ENCODE measurements at regions not wholly inside any gene's neighbourhood (a gene's known extent, or its start where the extent isn't known, plus 50 kb on each side); places are given as distances from the start of the nearest gene placed in this dataset.

DNA sequence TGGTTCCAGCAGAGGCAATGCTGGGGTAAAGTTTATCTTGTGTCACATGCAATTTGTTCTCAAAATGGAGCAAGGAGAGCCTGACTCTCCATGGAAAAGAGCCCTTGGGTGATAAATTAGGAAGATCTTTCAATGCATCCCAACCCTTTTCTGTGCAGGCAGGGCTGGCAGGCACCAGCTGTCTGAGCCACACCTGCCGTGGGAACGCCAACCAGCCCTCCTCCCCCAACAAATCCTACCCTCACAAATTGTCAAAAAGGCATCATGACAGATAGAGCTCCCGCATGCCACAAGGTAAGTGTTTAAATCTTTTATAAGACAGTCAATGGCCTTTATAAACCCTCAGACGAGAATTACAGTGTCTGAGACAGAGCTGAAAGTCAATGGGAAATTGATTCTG lies 418.5 kb upstream of the CDH5 start (continued):
- TF ChIP-seq, protein P1, sequence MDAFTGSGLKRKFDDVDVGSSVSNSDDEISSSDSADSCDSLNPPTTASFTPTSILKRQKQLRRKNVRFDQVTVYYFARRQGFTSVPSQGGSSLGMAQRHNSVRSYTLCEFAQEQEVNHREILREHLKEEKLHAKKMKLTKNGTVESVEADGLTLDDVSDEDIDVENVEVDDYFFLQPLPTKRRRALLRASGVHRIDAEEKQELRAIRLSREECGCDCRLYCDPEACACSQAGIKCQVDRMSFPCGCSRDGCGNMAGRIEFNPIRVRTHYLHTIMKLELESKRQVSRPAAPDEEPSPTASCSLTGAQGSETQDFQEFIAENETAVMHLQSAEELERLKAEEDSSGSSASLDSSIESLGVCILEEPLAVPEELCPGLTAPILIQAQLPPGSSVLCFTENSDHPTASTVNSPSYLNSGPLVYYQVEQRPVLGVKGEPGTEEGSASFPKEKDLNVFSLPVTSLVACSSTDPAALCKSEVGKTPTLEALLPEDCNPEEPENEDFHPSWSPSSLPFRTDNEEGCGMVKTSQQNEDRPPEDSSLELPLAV (CRISPR knock-in tag; conservative IDR thresholded peaks at IDR 0.05; ENCODE audit: low read depth), result no peak
- TF ChIP-seq, protein P2, sequence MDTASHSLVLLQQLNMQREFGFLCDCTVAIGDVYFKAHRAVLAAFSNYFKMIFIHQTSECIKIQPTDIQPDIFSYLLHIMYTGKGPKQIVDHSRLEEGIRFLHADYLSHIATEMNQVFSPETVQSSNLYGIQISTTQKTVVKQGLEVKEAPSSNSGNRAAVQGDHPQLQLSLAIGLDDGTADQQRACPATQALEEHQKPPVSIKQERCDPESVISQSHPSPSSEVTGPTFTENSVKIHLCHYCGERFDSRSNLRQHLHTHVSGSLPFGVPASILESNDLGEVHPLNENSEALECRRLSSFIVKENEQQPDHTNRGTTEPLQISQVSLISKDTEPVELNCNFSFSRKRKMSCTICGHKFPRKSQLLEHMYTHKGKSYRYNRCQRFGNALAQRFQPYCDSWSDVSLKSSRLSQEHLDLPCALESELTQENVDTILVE (CRISPR knock-in tag; IDR thresholded peaks at IDR 0.05), result no peak
- TF ChIP-seq, protein P3, sequence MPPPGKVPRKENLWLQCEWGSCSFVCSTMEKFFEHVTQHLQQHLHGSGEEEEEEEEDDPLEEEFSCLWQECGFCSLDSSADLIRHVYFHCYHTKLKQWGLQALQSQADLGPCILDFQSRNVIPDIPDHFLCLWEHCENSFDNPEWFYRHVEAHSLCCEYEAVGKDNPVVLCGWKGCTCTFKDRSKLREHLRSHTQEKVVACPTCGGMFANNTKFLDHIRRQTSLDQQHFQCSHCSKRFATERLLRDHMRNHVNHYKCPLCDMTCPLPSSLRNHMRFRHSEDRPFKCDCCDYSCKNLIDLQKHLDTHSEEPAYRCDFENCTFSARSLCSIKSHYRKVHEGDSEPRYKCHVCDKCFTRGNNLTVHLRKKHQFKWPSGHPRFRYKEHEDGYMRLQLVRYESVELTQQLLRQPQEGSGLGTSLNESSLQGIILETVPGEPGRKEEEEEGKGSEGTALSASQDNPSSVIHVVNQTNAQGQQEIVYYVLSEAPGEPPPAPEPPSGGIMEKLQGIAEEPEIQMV (CRISPR knock-in tag; IDR thresholded peaks at IDR 0.05; ENCODE audit: low read depth), result no peak
- TF ChIP-seq, protein P4, sequence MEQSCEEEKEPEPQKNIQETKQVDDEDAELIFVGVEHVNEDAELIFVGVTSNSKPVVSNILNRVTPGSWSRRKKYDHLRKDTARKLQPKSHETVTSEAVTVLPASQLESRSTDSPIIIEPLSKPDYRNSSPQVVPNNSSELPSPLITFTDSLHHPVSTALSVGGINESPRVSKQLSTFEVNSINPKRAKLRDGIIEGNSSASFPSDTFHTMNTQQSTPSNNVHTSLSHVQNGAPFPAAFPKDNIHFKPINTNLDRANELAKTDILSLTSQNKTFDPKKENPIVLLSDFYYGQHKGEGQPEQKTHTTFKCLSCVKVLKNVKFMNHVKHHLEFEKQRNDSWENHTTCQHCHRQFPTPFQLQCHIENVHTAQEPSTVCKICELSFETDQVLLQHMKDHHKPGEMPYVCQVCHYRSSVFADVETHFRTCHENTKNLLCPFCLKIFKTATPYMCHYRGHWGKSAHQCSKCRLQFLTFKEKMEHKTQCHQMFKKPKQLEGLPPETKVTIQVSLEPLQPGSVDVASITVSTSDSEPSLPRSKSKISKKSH (CRISPR knock-in tag; IDR thresholded peaks at IDR 0.05; ENCODE audit: borderline replicate concordance), result no peak
- TF ChIP-seq PHB2 (IDR thresholded peaks at IDR 0.05; ENCODE audit: partially characterized antibody), result no peak

DNA sequence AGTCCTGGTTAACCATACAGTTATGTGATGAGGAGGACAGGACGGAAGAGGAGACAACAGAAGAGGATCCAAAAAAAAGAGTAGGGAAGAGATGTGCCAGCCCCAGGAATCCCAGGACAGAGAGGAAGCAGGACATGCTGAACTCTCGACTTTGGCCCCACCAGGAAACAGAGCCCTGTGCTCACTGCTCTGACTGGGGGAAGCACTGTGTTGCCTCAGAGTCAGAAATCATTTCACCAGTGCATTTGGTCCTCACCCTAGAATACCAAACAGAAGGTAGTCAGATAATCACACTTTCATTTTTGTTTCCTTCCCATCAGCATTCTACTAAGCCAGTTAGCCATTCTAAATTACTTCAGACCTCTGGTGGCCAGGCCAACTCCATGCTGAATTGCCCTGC lies 421.0 kb upstream of the CDH5 start:
- no peak overlapping the region for H3K9ac ChIP-seq (ENCODE audit: insufficient read depth, low read depth, low read length)
- in situ Hi-C loops (cut with HindIII; ENCODE audit: extremely low pct_ligation_motif_present, low pct_unique_long_range_greater_than_20kb), result no loop called here
- no peaks in the 10 kb centered on the region for H3K4me1 ChIP-seq (ENCODE audit: insufficient read depth, low read length)
- no peaks in the 10 kb centered on the region for H3K9me3 ChIP-seq (ENCODE audit: low read length)
- ChIA-PET POLR2A (no interaction called here), CTCF (ENCODE audit: low intra/inter-chr PET ratio, low total read pairs) (no interaction called here)
- no peak for FAIRE-seq
- no peak for DNase-seq (ENCODE audit: low spot score)
- H2AFZ ChIP-seq (ENCODE audit: low read length), result no peak overlapping the region
- H3K4me2 ChIP-seq (ENCODE audit: low read depth, low read length), result no peak overlapping the region
- intact Hi-C loops (cut with micrococcal nuclease; ENCODE audit: unreplicated experiment), result no loop called here
- no TSS peak for BruUV-seq (replicated peaks)
- 5% methylated on average over 2 of the region's 2 CpGs for WGBS (ENCODE audit: low lambda C conversion rate)
- H3K4me3 ChIP-seq (replicated peaks in 1 of 3; ENCODE audit: insufficient read depth in 1 of 3, low read depth in 2 of 3, low read length in 3 of 3), result no peak overlapping the region
- no peaks in the 10 kb centered on the region for H3K36me3 ChIP-seq (replicated peaks in 1 of 2; ENCODE audit: control insufficient read depth in 1 of 2, insufficient read depth in 2 of 2, low read length in 2 of 2)
- H3K27ac ChIP-seq (ENCODE audit: extremely low read length, insufficient read depth, low read length), result no peak overlapping the region
- no peaks in the 10 kb centered on the region for H4K20me1 ChIP-seq (ENCODE audit: insufficient read depth, low read length)
- no peaks in the 10 kb centered on the region for H3K27me3 ChIP-seq (ENCODE audit: control insufficient read depth in 1 of 2, insufficient read depth in 2 of 2, low read length in 2 of 2)
- peak; percentile 77 for ATAC-seq
- no peaks in the 10 kb centered on the region for H3K79me2 ChIP-seq (ENCODE audit: insufficient read depth, low read length)
- TF ChIP-seq RXRA (CRISPR knock-in tag; IDR thresholded peaks at IDR 0.05) (no peak), MBD4 (IDR thresholded peaks at IDR 0.05; ENCODE audit: borderline replicate concordance, low read length) (no peak), TBX3 (IDR thresholded peaks at IDR 0.05; ENCODE audit: borderline replicate concordance) (no peak), SMAD1 (CRISPR knock-in tag; IDR thresholded peaks at IDR 0.05; ENCODE audit: borderline replicate concordance, low read depth) (no peak)
- TF ChIP-seq, protein P5, sequence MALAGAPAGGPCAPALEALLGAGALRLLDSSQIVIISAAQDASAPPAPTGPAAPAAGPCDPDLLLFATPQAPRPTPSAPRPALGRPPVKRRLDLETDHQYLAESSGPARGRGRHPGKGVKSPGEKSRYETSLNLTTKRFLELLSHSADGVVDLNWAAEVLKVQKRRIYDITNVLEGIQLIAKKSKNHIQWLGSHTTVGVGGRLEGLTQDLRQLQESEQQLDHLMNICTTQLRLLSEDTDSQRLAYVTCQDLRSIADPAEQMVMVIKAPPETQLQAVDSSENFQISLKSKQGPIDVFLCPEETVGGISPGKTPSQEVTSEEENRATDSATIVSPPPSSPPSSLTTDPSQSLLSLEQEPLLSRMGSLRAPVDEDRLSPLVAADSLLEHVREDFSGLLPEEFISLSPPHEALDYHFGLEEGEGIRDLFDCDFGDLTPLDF (CRISPR knock-in tag; IDR thresholded peaks at IDR 0.05), result no peak
- TF ChIP-seq, protein P6, sequence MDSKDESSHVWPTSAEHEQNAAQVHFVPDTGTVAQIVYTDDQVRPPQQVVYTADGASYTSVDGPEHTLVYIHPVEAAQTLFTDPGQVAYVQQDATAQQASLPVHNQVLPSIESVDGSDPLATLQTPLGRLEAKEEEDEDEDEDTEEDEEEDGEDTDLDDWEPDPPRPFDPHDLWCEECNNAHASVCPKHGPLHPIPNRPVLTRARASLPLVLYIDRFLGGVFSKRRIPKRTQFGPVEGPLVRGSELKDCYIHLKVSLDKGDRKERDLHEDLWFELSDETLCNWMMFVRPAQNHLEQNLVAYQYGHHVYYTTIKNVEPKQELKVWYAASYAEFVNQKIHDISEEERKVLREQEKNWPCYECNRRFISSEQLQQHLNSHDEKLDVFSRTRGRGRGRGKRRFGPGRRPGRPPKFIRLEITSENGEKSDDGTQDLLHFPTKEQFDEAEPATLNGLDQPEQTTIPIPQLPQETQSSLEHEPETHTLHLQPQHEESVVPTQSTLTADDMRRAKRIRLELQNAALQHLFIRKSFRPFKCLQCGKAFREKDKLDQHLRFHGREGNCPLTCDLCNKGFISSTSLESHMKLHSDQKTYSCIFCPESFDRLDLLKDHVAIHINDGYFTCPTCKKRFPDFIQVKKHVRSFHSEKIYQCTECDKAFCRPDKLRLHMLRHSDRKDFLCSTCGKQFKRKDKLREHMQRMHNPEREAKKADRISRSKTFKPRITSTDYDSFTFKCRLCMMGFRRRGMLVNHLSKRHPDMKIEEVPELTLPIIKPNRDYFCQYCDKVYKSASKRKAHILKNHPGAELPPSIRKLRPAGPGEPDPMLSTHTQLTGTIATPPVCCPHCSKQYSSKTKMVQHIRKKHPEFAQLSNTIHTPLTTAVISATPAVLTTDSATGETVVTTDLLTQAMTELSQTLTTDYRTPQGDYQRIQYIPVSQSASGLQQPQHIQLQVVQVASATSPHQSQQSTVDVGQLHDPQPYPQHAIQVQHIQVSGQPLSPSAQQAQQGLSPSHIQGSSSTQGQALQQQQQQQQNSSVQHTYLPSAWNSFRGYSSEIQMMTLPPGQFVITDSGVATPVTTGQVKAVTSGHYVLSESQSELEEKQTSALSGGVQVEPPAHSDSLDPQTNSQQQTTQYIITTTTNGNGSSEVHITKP (CRISPR knock-in tag; IDR thresholded peaks at IDR 0.05; ENCODE audit: low read depth), result no peak
- TF ChIP-seq, protein P7, sequence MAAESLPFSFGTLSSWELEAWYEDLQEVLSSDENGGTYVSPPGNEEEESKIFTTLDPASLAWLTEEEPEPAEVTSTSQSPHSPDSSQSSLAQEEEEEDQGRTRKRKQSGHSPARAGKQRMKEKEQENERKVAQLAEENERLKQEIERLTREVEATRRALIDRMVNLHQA (CRISPR knock-in tag; IDR thresholded peaks at IDR 0.05), result no peak
